ENCODE measurements at regions not wholly inside any gene's neighbourhood (a gene's known extent, or its start where the extent isn't known, plus 50 kb on each side); places are given as distances from the start of the nearest gene placed in this dataset.

- TF ChIP-seq CTCF (IDR thresholded peaks at IDR 0.05): no peak
- no peak for TF ChIP-seq ZFX (IDR thresholded peaks at IDR 0.05; ENCODE audit: borderline replicate concordance)
Measured at GRCh38 chr6:81265106-81265505, 487.4 kb downstream of the TENT5A start.

Data from 22Rv1 (cell line).